ENCODE measurements at regions not wholly inside any gene's neighbourhood (a gene's known extent, or its start where the extent isn't known, plus 50 kb on each side); places are given as distances from the start of the nearest gene placed in this dataset.

DNA sequence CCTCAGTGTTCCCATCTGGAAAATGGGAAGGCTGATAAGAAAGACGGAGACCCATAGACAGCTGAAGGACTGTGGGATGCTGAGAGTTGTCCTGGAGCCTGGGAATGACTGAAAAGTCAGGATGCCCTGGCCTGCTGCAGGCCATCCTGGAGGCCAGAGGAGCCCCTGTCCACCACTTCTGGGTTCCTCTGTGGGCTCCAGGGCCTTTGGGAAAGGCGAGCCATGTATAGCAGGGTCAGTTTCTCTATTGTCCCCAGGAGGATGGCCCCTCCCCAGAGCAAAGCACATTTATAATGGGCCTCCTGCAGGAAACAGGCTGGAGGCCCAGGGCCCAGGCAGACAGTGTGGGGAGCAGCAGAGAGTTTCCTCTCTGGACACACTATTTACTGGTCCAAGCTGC lies 471.4 kb upstream of the MGMT start:
- Mint-ChIP-seq H3K9me3 (no peaks in the 10 kb centered on the region), H3K27ac (no peak overlapping the region), H3K36me3 (no peaks in the 10 kb centered on the region)

DNA sequence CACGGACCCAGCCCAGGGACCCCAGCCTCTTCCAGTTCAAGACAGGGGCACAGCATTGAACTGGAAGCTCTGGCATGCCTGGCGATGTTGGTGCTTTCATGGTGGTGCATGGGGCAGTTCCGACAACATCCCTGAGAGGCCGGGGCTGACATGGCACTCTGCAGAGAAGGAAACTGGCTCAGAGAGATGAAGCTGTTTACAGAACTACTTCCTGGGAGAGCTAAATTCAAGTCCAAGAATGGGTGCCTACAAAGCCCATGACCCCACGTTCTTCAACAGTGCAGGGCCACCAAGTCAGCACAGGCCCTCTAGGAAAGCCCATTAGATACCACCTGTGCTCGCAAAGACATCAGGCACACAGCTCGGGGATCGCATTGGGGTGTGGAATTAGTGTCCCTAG lies 470.9 kb upstream of the MGMT start:
- no peak overlapping the region for H3K27ac Mint-ChIP-seq
- Histone ChIP-seq H3F3A (ENCODE audit: low read depth) (no peaks in the 10 kb centered on the region), H4K20me1 (ENCODE audit: low read depth) (no peaks in the 10 kb centered on the region), H3K4me3 (no peak overlapping the region), H3K27ac (no peak overlapping the region), H3K9me3 (ENCODE audit: low read depth) (no peaks in the 10 kb centered on the region), H3K36me3 (no peaks in the 10 kb centered on the region), H3K9ac (no peak overlapping the region), H2AFZ (replicated peaks) (no peak overlapping the region), H3K4me1 (peaks cover 3% of the 10 kb centered on the region), H3K27me3 (no peaks in the 10 kb centered on the region), H3K79me2 (ENCODE audit: low read depth) (no peaks in the 10 kb centered on the region), H3K4me2 (no peak overlapping the region)
- H3K4me3 Mint-ChIP-seq: no peak overlapping the region
- peaks cover 10% of the 10 kb centered on the region for H3K27me3 Mint-ChIP-seq (ENCODE audit: insufficient read depth, low read depth)
- H3K9me3 Mint-ChIP-seq: no peaks in the 10 kb centered on the region
- peaks cover 10% of the 10 kb centered on the region for H3K4me1 Mint-ChIP-seq
- no peak for DNase-seq (ENCODE audit: low spot score)
- no peaks in the 10 kb centered on the region for H3K36me3 Mint-ChIP-seq
- TF ChIP-seq EZH2 (IDR thresholded peaks at IDR 0.05): no peak
- no peak for TF ChIP-seq EZH2phosphoT487 (IDR thresholded peaks at IDR 0.05)
- TF ChIP-seq, protein P1, sequence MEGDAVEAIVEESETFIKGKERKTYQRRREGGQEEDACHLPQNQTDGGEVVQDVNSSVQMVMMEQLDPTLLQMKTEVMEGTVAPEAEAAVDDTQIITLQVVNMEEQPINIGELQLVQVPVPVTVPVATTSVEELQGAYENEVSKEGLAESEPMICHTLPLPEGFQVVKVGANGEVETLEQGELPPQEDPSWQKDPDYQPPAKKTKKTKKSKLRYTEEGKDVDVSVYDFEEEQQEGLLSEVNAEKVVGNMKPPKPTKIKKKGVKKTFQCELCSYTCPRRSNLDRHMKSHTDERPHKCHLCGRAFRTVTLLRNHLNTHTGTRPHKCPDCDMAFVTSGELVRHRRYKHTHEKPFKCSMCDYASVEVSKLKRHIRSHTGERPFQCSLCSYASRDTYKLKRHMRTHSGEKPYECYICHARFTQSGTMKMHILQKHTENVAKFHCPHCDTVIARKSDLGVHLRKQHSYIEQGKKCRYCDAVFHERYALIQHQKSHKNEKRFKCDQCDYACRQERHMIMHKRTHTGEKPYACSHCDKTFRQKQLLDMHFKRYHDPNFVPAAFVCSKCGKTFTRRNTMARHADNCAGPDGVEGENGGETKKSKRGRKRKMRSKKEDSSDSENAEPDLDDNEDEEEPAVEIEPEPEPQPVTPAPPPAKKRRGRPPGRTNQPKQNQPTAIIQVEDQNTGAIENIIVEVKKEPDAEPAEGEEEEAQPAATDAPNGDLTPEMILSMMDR (IDR thresholded peaks at IDR 0.05): no peak

More for the DNA sequence above, 471.4 kb upstream of the MGMT start:
- H3K4me1 ChIP-seq: peaks cover 3% of the 10 kb centered on the region
- Mint-ChIP-seq H3K4me1 (peaks cover 10% of the 10 kb centered on the region), H3K4me3 (no peak overlapping the region), H3K27me3 (ENCODE audit: insufficient read depth, low read depth) (peaks cover 10% of the 10 kb centered on the region)
- H3K36me3 ChIP-seq: no peaks in the 10 kb centered on the region
- H3K4me2 ChIP-seq: no peak overlapping the region
- H3K27me3 ChIP-seq: no peaks in the 10 kb centered on the region
- DNase-seq (ENCODE audit: low spot score): no peak
- H3K79me2 ChIP-seq (ENCODE audit: low read depth): no peaks in the 10 kb centered on the region
- H3K9me3 ChIP-seq (ENCODE audit: low read depth): no peaks in the 10 kb centered on the region
- H3K9ac ChIP-seq: no peak overlapping the region
- no peak overlapping the region for H3K4me3 ChIP-seq
- TF ChIP-seq EZH2 (IDR thresholded peaks at IDR 0.05): no peak
- TF ChIP-seq, protein P1 (IDR thresholded peaks at IDR 0.05): no peak
- no peaks in the 10 kb centered on the region for H4K20me1 ChIP-seq (ENCODE audit: low read depth)
- no peak overlapping the region for H2AFZ ChIP-seq (replicated peaks)
- no peaks in the 10 kb centered on the region for H3F3A ChIP-seq (ENCODE audit: low read depth)
- H3K27ac ChIP-seq: no peak overlapping the region

DNA sequence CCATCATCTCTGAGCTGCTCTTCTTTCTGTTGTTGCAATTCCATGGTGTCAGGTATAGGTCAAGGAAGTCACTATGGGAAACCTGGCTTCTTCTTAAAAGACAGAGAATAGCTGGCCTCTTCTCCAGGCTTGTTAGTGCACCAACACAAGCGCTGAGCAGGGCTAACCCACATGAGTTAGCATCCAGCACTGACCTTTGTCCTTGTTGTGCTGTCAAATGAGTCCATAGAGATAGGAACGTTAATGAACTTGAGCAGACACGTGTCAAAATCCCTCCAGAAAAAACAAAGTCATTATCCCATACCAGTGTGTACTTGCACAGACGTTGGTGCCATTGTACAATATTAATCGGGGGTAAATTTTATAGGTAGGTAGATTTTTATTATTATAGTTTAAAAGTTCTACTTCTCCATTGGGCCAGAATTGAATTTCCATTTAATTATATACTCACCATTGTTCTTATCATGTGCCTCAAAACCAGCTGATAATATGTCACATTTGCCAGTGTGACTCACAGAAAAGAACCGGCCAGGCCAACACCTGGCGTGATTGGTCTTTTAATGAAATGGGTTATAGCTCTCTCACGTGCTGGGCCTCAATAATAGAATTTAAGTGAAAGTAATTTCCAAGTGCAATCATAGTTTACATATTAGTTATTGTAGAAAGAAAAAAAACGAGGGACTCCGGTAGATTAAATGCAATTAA lies 468.8 kb upstream of the MGMT start:
- no peaks in the 10 kb centered on the region for H3K36me3 Mint-ChIP-seq
- TF ChIP-seq EZH2phosphoT487 (IDR thresholded peaks at IDR 0.05): no peak
- TF ChIP-seq, protein P1 (IDR thresholded peaks at IDR 0.05): no peak
- TF ChIP-seq EZH2 (IDR thresholded peaks at IDR 0.05): no peak
- H3K27me3 ChIP-seq: no peaks in the 10 kb centered on the region

More for the DNA sequence above, 468.8 kb upstream of the MGMT start:
- peaks cover 13% of the 10 kb centered on the region for H3K27me3 Mint-ChIP-seq (ENCODE audit: insufficient read depth, low read depth)
- H3K27ac ChIP-seq: no peak overlapping the region
- no peaks in the 10 kb centered on the region for H3F3A ChIP-seq (ENCODE audit: low read depth)
- no peak overlapping the region for H3K27ac Mint-ChIP-seq
- H3K4me2 ChIP-seq: no peak overlapping the region
- H3K9ac ChIP-seq: no peak overlapping the region
- H3K4me3 ChIP-seq: no peak overlapping the region
- H2AFZ ChIP-seq (replicated peaks): no peak overlapping the region
- no peaks in the 10 kb centered on the region for H3K9me3 Mint-ChIP-seq
- no peak overlapping the region for H3K4me3 Mint-ChIP-seq
- DNase-seq (ENCODE audit: low spot score): no peak
- H3K4me1 ChIP-seq: no peaks in the 10 kb centered on the region
- no peaks in the 10 kb centered on the region for H4K20me1 ChIP-seq (ENCODE audit: low read depth)
- H3K9me3 ChIP-seq (ENCODE audit: low read depth): no peaks in the 10 kb centered on the region
- peaks cover 5% of the 10 kb centered on the region for H3K4me1 Mint-ChIP-seq
- no peaks in the 10 kb centered on the region for H3K36me3 ChIP-seq
- no peaks in the 10 kb centered on the region for H3K79me2 ChIP-seq (ENCODE audit: low read depth)
